ENCODE measurements at regions not wholly inside any gene's neighbourhood (a gene's known extent, or its start where the extent isn't known, plus 50 kb on each side); places are given as distances from the start of the nearest gene placed in this dataset.
A peak's percentile ranks its signal among the peaks of the same experiment; 100 is the strongest.
"Not testable (repeated sequence)": the region's sequence is repeated elsewhere in the genome, so short reads cannot be mapped to it uniquely, and the experiment has no call there.

DNA sequence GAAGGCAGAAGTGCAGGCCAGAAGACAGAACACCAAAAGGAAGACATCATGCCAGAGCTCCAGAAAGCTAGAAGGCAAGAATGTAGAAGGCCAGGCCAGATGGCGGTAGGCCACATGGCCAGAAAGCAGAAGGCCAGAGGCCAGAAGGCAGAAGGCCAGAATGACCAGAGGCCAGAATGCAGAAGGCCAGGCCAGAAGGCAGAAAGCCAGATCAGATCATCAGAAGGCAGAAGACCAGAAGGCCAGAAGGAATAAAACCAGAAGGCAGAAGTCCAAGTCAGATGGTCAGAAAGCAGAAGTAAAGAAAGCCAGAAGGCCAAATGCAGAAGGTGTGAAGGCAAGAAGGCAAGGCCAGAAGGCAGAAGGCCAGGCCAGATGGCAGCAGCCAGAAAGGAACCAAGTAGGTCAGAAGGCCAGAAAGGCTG, 185.0 kb downstream of the TUBA3C start:
- Histone ChIP-seq H3K27ac (peak overlapping the region in 2 of 21 experiments; percentile 13 to 27), H3K4me3 (no peak overlapping the region)

DNA sequence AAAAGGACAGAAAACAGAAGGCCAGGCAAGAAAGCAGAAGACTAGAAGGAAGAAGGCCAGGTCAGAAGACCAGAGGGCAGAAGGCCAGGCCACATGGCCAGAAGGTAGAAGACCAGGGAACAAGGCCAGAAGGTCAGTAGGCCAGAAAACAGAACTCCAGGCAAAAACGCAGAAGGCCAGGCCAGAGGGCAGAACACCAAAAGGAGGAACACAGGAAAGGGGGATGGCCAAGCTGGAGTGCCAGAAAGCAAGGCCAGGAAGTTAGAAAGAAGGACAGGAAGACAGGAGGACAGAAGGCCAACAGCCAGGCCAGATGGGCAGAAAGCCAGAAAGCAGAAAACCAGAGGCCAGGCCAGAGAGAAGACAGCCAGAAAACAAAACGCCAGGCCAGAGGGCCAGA, 185.4 kb downstream of the TUBA3C start:
- H3K27ac ChIP-seq, result peak overlapping the region in 1 of 21 experiments; percentile 27
- H3K4me3 ChIP-seq, result no peak overlapping the region

DNA sequence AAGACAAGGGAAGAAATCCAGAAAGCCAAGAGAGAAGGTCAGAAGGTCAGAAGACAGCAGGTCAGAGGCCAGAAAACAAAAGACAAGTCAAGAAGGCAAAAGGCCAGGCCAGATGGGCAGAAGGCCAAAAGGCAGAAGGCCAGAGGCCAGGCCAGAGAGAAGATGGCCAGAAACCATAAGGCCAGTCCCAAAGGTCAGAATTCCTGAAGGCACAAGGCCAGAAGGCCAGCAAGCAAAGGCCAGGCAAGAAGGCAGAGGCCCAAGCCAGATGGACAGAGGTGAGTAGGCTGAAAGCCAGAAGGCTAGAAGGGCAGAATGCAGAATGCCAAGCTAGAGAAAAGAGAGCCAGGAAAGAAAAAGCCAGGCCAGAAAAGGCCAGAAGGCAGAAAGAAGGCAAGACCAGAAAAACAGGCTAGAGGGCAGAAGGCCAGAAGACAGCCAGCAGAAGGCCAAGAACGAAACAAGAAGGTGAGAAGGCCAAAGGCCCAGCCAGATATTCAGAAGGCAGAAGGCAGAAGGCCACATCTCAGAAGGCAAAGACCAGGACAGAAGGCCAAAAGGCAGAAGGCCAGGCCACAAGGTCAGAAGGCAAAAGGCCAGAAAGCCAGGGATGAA, 186.3 kb downstream of the TUBA3C start:
- Histone ChIP-seq H3K4me3 (no peak overlapping the region), H3K27ac (no peak overlapping the region)

DNA sequence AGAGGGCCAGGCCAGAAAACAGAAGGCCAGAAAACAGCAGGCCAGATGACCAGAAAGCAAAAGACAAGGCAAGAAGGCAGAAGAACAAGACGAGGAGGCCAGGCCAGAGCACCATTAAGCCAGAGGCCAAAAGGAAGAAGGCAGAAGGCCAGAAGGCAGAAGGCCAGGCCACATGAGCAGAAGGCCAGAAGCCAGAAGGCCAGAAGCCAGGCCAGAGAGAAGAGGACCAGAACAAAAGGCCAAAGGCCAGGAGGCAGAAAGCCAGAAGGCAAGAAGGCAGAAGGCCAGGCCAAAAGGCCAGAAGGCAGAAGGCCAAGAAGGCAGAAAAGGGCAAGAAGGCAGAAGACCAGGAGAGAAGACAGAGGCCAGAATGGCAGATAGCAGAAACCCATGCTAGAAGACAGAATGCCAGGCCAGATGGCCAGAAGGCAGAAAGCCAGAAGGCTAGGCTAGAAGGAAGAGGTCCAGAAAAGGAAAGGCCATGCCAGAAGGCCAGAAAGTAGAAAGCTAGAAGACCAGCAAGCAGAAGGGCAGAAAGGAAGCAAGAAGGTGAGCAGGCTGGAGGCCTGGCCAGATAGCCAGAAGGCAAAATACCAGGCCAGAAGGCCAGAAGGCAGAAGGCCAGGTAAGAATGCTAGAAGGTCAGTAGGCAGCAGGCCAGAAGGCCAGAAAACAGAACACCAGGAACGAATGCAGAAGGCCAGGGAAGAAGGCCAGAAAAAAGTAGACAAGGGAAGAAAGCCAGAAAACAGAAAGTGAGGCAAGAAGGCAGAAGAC, 187.6 kb downstream of the TUBA3C start:
- Histone ChIP-seq H3K4me3 (no peak overlapping the region), H3K27ac (no peak overlapping the region)

DNA sequence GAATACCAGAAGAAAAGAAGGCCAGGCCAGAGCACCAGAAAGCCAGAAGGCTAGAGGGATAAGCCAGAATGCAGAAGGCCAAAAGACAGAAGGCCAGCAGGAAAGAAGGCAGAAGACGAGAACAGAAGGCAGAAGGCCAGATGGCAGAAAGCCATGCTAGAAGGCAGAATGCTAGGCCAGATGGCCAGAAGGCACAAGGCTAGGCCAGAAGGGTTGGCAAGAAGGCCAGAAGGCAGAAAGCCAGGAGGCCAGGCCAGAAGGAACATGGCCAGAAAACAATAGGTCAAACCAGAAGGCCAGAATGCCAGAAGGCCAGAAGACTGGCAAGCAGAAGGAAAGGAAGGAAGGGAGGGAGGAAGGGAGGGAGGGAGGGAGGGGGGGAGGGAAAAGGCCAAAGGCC, 188.8 kb downstream of the TUBA3C start:
- Histone ChIP-seq H3K27ac (no peak overlapping the region), H3K4me3 (no peak overlapping the region)

DNA sequence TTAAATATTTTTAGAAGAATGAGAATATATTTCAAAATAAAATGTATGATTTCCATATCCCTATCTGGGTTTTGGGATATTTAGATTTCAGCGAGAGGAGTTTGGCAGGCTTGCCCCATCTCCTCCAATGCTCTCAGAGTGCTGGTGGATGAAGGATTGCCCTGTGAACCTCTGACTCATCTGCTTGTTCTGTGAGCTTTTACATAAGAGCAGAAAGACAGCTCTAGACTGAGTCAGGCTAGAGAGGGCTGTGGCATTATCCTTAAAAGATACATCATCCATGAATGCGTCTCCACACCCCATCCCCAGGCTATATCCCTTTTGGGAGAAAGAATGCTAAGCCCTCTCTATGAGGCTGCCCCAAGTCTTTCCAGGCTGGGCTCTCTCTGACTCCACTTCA, 190.6 kb downstream of the TUBA3C start:
- no peak overlapping the region for H3K4me3 ChIP-seq
- no peak overlapping the region for H3K27ac ChIP-seq

DNA sequence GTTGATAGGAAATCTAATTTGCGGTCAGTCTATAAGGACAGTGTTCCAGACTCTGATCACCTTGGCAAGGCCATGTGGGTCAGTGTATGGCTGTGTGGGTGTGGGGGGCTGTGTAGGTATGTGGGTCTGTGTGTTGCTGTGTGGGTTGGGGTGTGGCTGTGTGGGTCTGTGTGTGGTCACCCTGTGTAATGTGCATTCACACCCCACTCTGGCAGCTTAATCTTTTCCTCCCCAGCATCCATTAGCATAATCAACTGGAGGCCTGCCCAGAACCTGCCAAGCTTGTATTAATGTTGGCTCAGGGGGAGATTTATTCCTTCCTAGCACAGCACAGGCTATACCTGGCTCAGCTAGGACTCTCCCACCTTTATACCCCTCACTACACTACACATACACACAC, 203.2 kb downstream of the TUBA3C start:
- no peak overlapping the region for H3K27ac ChIP-seq
- no peak overlapping the region for H3K4me3 ChIP-seq

DNA sequence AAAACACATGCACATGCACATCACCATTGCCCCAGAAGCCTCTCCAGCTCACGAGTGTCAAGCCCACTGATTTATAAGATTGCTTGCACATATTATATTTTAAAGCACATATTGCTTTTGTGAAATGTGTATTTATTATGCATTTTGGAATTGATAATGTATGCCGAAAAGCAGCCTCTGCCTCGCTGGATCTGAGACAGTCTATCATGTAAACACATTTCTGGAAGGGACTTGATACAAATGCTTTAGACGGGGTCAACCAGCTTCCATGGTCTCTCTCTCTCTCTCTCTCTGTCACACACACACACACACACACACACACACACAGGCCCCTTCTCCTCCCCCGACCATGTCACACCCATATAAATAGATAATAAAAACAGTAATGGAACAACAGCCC, 203.8 kb downstream of the TUBA3C start:
- Histone ChIP-seq H3K27ac (no peak overlapping the region), H3K4me3 (no peak overlapping the region)

DNA sequence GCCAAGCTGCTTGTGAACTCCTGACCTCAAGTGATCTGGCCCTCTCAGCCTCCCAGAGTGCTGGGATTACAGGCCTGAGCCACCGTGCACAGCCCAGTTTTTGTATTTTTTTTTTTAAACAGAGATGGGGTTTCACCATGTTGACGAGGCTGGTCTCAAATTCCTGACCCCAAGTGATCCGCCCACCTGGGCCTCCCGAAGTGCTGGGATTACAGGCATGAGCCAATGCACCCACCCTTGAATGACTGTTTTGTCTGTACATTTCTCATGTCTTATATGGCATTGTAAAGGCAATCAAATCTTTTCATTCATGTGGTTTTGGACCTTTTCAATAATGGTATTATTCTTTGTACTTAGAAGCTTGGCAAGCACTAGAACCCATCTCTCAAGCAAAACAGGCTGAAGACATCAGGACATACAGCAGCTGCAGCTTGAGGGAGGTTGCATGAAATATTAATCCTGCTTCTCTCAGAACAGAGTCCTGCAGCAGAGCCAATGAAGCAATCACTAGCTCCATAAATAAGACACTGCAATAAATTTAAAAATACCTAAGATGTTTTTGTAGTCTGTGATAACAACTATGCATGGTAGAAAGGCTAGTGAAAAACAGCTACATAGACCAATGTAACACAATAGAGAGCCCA, 209.9 kb downstream of the TUBA3C start:
- Histone ChIP-seq H3K27ac (no peak overlapping the region), H3K4me3 (no peak overlapping the region)

DNA sequence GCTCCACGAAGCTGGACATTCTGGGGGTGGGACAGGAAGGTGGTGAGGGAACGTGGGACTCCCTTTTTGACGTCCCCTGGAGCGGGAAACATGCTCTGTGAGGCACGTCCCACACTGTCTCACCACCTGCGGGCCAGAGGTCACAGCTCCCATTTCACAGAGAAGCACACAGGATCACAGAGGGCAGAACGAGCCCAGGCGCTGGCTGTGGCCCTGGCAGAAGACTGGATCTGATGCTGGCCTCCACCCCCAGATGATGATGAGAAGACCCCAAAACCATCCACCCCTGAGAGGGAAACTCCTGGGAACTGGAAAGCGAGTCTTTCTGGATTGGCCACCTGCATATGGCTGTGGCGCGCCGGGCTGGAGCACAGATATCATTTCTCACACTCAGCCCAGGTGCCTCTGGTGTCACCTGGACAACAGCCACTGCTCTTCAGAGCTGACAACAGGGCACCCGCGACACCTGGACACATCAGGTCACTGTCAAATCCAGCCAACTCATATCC, 216.2 kb downstream of the TUBA3C start:
- H3K4me3 ChIP-seq, result no peak overlapping the region
- no peak overlapping the region for H3K27ac ChIP-seq

DNA sequence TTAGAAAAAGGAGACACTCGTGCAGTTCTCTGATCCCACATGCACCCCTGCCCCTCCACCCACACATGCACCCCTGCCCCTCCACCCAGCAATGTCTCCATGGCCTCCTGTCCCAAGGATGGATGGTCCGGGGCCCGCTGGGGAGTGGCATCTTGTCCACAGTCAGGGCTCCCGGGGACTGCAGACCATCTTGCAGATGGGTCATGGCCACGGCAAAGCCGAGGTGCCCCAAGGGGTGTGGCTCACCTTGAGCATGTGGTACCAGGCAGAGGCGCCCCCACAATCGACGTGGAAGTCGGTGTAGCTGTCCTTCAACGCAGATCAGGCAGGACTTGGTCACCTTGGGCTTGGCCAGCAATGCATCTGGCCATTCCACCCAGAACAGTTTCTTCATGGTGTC, 216.7 kb downstream of the TUBA3C start:
- Histone ChIP-seq H3K4me3 (no peak overlapping the region), H3K27ac (no peak overlapping the region)

DNA sequence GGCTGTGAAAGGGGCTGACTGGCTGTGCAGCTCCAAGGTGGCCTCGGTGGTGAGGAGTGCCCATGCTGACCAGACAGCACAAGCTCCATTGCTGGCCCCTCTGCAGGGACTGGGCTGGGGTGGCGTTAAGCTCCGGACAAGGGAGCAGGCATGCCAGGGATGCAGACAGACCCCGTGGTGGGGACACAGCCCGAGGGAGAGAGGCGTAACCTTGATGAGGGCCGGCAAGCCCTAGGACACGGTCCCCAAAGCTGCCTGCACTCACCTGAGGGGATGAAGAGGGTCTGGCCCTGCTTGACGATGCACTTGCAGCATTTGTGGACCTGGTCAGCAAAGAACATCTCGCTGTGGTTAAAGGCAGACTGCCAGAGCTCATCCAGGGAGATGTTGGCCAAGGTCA, 217.9 kb downstream of the TUBA3C start:
- not testable (repeated sequence) for H3K27ac ChIP-seq

DNA sequence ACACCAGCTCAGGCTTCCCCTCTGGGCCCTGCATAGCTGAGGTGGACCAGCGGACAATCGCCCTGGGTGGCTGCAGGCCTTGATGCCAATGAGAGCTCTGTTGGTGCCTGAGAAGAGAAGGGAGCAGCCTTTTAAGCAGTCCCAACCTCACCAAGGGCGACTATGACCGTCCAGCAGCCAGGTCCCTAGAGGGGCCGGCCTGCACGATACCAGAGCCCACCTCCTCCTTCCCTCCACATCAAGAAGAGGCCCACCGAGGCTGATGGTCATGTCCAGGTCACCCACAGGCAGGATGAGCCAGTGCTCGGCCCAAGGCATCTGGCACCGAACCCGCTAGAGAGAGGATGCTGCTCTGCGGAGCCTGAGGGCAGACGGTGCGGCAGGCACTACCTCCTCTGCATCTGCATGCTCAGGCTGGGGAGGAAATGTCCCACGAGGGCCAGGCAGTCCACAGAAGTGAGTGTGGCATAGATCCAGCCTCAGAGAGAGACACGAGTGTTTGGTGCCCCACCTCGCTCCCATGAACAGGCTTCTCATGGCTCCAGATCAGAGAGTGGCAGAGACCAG, 219.4 kb downstream of the TUBA3C start:
- H3K4me3 ChIP-seq, result no peak overlapping the region
- H3K27ac ChIP-seq, result no peak overlapping the region

More for the DNA sequence above, 217.9 kb downstream of the TUBA3C start:
- not testable (repeated sequence) for H3K4me3 ChIP-seq

DNA sequence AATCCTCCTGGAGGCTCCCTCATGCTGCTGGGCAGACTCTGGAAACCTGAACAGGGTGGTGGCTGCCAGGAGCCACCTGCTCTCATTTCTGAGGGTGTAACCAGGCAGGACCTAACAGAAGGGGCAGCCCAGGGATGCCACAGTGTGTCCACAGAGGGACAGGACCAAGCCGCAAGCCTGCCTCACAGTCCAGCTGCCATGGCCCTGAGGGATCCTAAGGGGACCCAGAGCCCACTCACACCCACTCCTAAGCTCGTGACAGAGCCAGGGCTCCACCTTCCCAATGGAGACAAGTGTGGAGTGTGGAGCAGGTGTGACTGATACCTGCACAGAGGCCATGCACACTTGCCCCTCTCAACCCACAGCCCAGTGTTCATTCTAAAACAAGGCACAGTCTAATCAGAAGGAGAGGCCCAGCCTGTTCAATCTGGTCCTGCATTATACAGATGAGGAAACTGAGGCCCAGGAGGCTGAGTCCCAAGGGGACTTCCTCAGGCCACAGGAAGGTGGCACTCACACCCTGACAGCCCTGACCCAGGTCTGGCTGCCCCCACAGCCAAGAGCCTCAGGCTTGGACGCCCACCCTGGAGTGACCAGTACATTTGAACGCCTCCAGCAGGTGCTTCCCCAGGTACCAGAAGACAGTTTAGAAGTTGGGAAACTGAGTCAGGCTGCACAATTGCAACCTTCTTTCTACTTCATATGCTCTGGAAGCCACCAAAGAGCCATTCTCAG, 220.1 kb downstream of the TUBA3C start:
- Histone ChIP-seq H3K4me3 (no peak overlapping the region), H3K27ac (no peak overlapping the region)

DNA sequence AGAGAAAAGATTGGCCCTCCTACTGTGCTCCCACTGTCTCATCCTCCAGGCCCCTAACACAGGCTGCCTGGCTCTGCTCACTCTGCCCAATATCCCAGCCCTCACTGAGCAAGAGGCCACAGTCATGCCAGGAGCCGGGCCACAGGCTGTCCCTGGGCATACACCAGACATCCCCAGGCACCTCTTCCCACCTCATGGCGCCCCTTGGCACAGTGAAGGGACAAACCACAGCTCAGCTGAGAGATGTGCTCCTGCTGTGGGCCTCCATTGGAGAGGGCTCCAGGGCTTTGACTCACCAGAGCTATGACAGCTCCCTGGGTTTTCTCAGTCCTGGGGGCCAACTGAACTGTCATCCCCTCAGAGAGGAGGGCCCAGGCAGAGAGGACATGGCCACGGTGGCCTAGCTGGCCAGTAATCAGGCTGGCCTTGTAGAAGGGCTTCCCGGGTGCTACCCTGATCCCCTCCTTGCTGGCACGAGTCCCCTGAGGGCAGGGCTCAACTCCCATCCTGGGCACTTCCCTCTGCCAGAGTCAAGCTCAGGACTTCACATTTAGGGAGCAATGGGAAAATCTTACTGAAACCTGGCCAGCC, 220.9 kb downstream of the TUBA3C start:
- no peak overlapping the region for H3K4me3 ChIP-seq
- no peak overlapping the region for H3K27ac ChIP-seq

DNA sequence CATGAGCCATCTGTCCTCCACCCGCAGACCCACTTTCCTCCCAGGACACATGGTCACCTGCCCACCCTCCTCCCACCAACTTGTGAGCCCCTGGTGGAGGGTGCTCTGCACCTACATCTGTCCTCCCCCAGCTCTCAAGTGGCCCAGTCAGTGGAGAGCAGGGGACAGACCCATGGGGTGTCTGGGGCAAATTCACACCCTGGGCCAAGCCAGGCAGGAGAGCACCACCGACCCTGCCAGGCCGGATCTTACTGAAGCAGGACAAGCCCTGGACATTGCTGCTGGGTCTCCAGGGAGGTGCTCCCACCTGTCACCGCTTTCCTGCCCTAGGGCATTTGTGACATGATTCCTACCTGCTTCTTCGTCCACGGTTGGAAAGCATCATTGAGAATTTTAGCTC, 221.6 kb downstream of the TUBA3C start:
- no peak overlapping the region for H3K4me3 ChIP-seq
- no peak overlapping the region for H3K27ac ChIP-seq

DNA sequence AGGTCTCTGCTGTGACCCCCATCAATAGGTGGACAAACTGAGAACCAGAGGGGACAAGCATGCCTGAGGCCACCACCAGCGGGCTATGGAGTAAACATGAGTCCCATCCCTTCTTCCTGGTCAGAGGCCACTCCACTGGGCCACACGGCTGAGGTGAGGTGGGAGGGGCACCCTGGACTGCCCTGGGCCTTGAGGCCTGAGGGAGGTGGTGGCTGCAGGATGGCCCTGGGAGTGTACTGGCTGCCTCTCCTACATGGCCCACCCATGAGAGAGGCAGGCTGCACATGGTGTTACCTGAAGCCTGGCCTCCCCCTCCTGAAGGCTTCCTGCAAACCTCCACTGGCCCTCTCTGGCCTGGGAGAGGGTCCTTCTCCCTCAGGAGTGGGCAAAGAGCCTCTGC, 222.4 kb downstream of the TUBA3C start:
- H3K4me3 ChIP-seq, result no peak overlapping the region
- H3K27ac ChIP-seq, result no peak overlapping the region

DNA sequence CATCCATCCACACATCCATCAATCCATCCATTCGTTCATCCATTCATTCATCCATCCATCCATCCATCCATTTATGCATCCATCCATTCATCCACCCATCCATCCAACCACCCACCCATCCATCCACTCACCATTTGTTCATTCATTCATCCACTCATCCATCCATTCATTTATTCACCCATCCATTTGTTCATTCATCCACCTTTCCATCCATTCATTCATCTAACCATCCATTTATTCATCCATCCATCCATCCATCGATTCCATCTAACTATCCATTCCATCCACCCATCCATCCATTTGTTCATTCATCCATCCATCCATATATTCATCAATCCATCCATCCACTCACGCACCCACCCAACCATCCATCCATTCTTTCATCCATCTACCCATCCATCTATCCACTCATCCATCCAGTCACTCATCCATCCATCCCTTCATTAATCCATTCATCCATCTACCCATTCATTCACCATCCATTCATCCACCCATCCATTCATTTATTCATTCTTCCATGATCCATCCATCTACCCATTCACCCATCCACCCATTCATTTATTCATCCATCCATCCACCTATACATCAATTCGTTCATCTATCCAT, 225.0 kb downstream of the TUBA3C start:
- H3K27ac ChIP-seq, result no peak overlapping the region
- H3K4me3 ChIP-seq, result no peak overlapping the region

DNA sequence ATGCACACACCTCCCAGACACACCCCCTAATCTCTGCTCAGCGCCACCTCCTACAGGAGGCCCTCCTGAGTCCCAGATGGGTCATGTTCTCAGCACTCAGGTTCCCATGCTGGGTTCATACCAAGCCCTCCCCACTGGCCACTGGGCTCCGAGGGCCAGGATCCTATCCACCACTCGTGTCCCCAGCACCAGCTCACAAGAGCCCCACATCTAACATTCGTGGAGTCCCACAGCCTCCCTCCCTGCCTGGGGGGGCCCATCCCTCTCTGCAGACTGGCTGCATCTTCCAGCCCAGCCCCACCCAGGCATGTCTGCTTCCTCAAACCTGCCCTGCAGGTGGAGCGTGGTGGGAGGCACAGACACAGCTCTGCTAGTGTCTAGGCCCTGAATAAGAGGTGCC, 227.4 kb downstream of the TUBA3C start:
- H3K4me3 ChIP-seq, result no peak overlapping the region
- no peak overlapping the region for H3K27ac ChIP-seq

Measured in skin epidermis (tissue), 12 donors.